AG10803 (cell line): ENCODE measurements at regions not wholly inside any gene's neighbourhood (a gene's known extent, or its start where the extent isn't known, plus 50 kb on each side); places are given as distances from the start of the nearest gene placed in this dataset.

Source experiments
- DNase-seq: peaks from one replicate; pipeline ENCODE4 v3.0.0; 2010; ENCODE audit warnings: low read depth
- H3K4me3 ChIP-seq: 2 replicates; pipeline ENCODE4 v1.5.1; 2011; ENCODE audit warnings: mild to moderate bottlenecking, low read length, control low read depth
- CTCF ChIP-seq: conservative IDR thresholded peaks from 2 replicates; pipeline ENCODE4 v1.5.1; 2011; ENCODE audit warnings: mild to moderate bottlenecking, low read length, control low read depth, inconsistent platforms

GRCh38 chr21:24988941-24989340 is 618.3 kb downstream of the MRPL39 start:
- DNase-seq: no peak
- no peak overlapping the region for H3K4me3 ChIP-seq
- no peak for TF ChIP-seq CTCF

- H3K4me3 ChIP-seq: no peak overlapping the region
- DNase-seq: no peak
- no peak for TF ChIP-seq CTCF
Measured at GRCh38 chr21:24976238-24976637, 631.0 kb downstream of the MRPL39 start.

GRCh38 chr21:24969068-24969467 is 638.2 kb downstream of the MRPL39 start:
- no peak for DNase-seq
- no peak for TF ChIP-seq CTCF
- no peak overlapping the region for H3K4me3 ChIP-seq

- no peak for DNase-seq
- TF ChIP-seq CTCF: no peak
- H3K4me3 ChIP-seq: no peak overlapping the region
Measured at GRCh38 chr21:24955275-24955961, 651.9 kb downstream of the MRPL39 start.

- H3K4me3 ChIP-seq: no peak overlapping the region
- no peak for DNase-seq
- TF ChIP-seq CTCF: no peak
Measured at GRCh38 chr21:24948186-24948585, 659.1 kb downstream of the MRPL39 start.

GRCh38 chr21:24945910-24946309 is 661.4 kb downstream of the MRPL39 start:
- no peak for TF ChIP-seq CTCF
- H3K4me3 ChIP-seq: no peak overlapping the region
- no peak for DNase-seq

GRCh38 chr21:24941316-24942185 is 665.7 kb downstream of the MRPL39 start:
- DNase-seq: no peak
- H3K4me3 ChIP-seq: no peak overlapping the region
- TF ChIP-seq CTCF: no peak
